ENCODE measurements at regions not wholly inside any gene's neighbourhood (a gene's known extent, or its start where the extent isn't known, plus 50 kb on each side); places are given as distances from the start of the nearest gene placed in this dataset.

GRCh38 chr5:172542651-172543131 lies 88.4 kb upstream of the SH3PXD2B start:
- ChIA-PET SMC1A (ENCODE audit: uncharacterized antibody, unreplicated experiment) (no interaction called here), POLR2A (no interaction called here)

More at GRCh38 chr5:172542651-172543131, 88.4 kb upstream of the SH3PXD2B start:
- Histone ChIP-seq H3K4me1 (ENCODE audit: control insufficient read depth, insufficient read depth, low read length) (no peaks in the 10 kb centered on the region), H3K9me3 (replicated peaks; ENCODE audit: control insufficient read depth, insufficient read depth, low read length) (no peaks in the 10 kb centered on the region), H2AFZ (ENCODE audit: control insufficient read depth, low read depth, low read length) (no peak overlapping the region), H3K4me2 (ENCODE audit: control insufficient read depth, insufficient read depth) (no peak overlapping the region), H4K20me1 (ENCODE audit: control insufficient read depth, insufficient read depth) (no peaks in the 10 kb centered on the region), H3K79me2 (ENCODE audit: control insufficient read depth, insufficient read depth, low read length) (no peaks in the 10 kb centered on the region), H3K27me3 (replicated peaks in 1 of 2; ENCODE audit: control insufficient read depth in 2 of 2, insufficient read depth in 2 of 2, low read length in 1 of 2) (peaks cover 0 to 3% of the 10 kb centered on the region in 2 experiments; a peak in 2 of 4 replicates), H3K4me3 (no peak overlapping the region), H3K36me3 (ENCODE audit: control insufficient read depth in 2 of 2, insufficient read depth in 2 of 2, low read length in 1 of 2) (no peaks in the 10 kb centered on the region), H3K27ac (ENCODE audit: control insufficient read depth, insufficient read depth) (no peak overlapping the region), H3K9ac (ENCODE audit: control insufficient read depth, insufficient read depth, low read length) (no peak overlapping the region)
- ChIA-PET RAD21 (ENCODE audit: unreplicated experiment) (no interaction called here), CTCF (no interaction called here)
- FAIRE-seq (no peak), DNase-seq (ENCODE audit: low read depth, low spot score) (no peak), ATAC-seq (no peak)
- no peak for TF ChIP-seq CHD1 (IDR thresholded peaks at IDR 0.05; ENCODE audit: low read depth, low read length)
- TF ChIP-seq, protein P1, sequence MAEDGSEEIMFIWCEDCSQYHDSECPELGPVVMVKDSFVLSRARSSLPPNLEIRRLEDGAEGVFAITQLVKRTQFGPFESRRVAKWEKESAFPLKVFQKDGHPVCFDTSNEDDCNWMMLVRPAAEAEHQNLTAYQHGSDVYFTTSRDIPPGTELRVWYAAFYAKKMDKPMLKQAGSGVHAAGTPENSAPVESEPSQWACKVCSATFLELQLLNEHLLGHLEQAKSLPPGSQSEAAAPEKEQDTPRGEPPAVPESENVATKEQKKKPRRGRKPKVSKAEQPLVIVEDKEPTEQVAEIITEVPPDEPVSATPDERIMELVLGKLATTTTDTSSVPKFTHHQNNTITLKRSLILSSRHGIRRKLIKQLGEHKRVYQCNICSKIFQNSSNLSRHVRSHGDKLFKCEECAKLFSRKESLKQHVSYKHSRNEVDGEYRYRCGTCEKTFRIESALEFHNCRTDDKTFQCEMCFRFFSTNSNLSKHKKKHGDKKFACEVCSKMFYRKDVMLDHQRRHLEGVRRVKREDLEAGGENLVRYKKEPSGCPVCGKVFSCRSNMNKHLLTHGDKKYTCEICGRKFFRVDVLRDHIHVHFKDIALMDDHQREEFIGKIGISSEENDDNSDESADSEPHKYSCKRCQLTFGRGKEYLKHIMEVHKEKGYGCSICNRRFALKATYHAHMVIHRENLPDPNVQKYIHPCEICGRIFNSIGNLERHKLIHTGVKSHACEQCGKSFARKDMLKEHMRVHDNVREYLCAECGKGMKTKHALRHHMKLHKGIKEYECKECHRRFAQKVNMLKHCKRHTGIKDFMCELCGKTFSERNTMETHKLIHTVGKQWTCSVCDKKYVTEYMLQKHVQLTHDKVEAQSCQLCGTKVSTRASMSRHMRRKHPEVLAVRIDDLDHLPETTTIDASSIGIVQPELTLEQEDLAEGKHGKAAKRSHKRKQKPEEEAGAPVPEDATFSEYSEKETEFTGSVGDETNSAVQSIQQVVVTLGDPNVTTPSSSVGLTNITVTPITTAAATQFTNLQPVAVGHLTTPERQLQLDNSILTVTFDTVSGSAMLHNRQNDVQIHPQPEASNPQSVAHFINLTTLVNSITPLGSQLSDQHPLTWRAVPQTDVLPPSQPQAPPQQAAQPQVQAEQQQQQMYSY (CRISPR knock-in tag; IDR thresholded peaks at IDR 0.05): no peak
- TF ChIP-seq KAT2A (conservative IDR thresholded peaks at IDR 0.05; ENCODE audit: control insufficient read depth, low read depth, low read length): no peak
- TF ChIP-seq NFXL1 (IDR thresholded peaks at IDR 0.05; ENCODE audit: borderline replicate concordance): no peak
- TF ChIP-seq SMARCA5 (IDR thresholded peaks at IDR 0.05): no peak
- no peak for TF ChIP-seq ZNF384 (IDR thresholded peaks at IDR 0.05; ENCODE audit: borderline replicate concordance, low read depth, low read length)
- TF ChIP-seq CBX5 (IDR thresholded peaks at IDR 0.05; ENCODE audit: low read depth): no peak
- no peak for TF ChIP-seq TCF12 (IDR thresholded peaks at IDR 0.05; ENCODE audit: low read depth, low read length)
- no peak for TF ChIP-seq POLR2A (IDR thresholded peaks at IDR 0.05; ENCODE audit: low read depth, low read length)
- TF ChIP-seq FOXK2 (IDR thresholded peaks at IDR 0.05): no peak
- no peak for TF ChIP-seq SIX5 (IDR thresholded peaks at IDR 0.05; ENCODE audit: low read depth, low read length, severe bottlenecking)
- no peak for TF ChIP-seq GABPA (IDR thresholded peaks at IDR 0.05; ENCODE audit: low read depth)
- TF ChIP-seq HDAC6 (IDR thresholded peaks at IDR 0.05; ENCODE audit: unreplicated experiment): no peak
- TF ChIP-seq KLF5 (IDR thresholded peaks at IDR 0.05; ENCODE audit: partially characterized antibody): no peak
- TF ChIP-seq, protein P2, sequence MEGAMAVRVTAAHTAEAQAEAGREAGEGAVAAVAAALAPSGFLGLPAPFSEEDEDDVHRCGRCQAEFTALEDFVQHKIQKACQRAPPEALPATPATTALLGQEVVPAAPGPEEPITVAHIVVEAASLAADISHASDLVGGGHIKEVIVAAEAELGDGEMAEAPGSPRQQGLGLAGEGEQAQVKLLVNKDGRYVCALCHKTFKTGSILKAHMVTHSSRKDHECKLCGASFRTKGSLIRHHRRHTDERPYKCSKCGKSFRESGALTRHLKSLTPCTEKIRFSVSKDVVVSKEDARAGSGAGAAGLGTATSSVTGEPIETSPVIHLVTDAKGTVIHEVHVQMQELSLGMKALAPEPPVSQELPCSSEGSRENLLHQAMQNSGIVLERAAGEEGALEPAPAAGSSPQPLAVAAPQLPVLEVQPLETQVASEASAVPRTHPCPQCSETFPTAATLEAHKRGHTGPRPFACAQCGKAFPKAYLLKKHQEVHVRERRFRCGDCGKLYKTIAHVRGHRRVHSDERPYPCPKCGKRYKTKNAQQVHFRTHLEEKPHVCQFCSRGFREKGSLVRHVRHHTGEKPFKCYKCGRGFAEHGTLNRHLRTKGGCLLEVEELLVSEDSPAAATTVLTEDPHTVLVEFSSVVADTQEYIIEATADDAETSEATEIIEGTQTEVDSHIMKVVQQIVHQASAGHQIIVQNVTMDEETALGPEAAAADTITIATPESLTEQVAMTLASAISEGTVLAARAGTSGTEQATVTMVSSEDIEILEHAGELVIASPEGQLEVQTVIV (IDR thresholded peaks at IDR 0.05; ENCODE audit: borderline replicate concordance, partially characterized antibody): no peak
- TF ChIP-seq SUPT20H (IDR thresholded peaks at IDR 0.05; ENCODE audit: borderline replicate concordance, control insufficient read depth, low read depth, low read length): no peak
- TF ChIP-seq EP300 (IDR thresholded peaks at IDR 0.05; ENCODE audit: borderline replicate concordance in 1 of 2, control insufficient read depth in 1 of 2, low read depth in 2 of 2, low read length in 2 of 2): no peak
- TF ChIP-seq RFX5 (IDR thresholded peaks at IDR 0.05; ENCODE audit: low read depth, low read length): no peak
- WGBS (ENCODE audit: insufficient coverage, insufficient replicate concordance, low lambda C conversion rate, missing lambda C conversion rate): 29% methylated on average over 13 of the region's 13 CpGs
- intact Hi-C loops (cut with micrococcal nuclease; ENCODE audit: unreplicated experiment) (no loop called here), in situ Hi-C loops (cut with MboI) (no loop called here)
- no TSS peak for BruUV-seq (replicated peaks)

Measured in GM12878 (cell line).